Brain microvascular endothelial cell (primary cell): ENCODE measurements at regions not wholly inside any gene's neighbourhood (a gene's known extent, or its start where the extent isn't known, plus 50 kb on each side); places are given as distances from the start of the nearest gene placed in this dataset.

Experiments used
- DNase-seq: peaks from one replicate; pipeline ENCODE4 v3.0.0-alpha.2; 2020
- H3K27ac ChIP-seq: fragments of 250-450 bp; sonication (Bioruptor Pico); 2 replicates; pipeline ENCODE4 v1.5.1; 2020; ENCODE audit warnings: mild to moderate bottlenecking, moderate library complexity
- H3K27me3 ChIP-seq: fragments of 250-450 bp; sonication (Bioruptor Pico); replicated peaks from 2 replicates; pipeline ENCODE4 v1.5.1; 2020; ENCODE audit warnings: mild to moderate bottlenecking
- H3K36me3 ChIP-seq: fragments of 250-450 bp; sonication (Bioruptor Pico); replicated peaks from 2 replicates; pipeline ENCODE4 v1.5.1; 2020; ENCODE audit warnings: mild to moderate bottlenecking
- H3K4me3 ChIP-seq: 2 replicates; pipeline ENCODE4 v1.5.1; 2011; ENCODE audit warnings: low read depth, mild to moderate bottlenecking, control low read depth, low read length, moderate library complexity
- in situ Hi-C: cut with HindIII; loops from 2 replicates; pipeline ENCODE4 v1.10.0; 2017; ENCODE audit warnings: low sequenced_read_pairs, low pct_ligation_motif_present
- TF ChIP-seq, protein P1 (sequence below): IDR thresholded peaks from 2 replicates; pipeline ENCODE4 v1.5.1; 2011; ENCODE audit warnings: low read depth, mild to moderate bottlenecking, moderate library complexity, low read length, control low read depth, inconsistent platforms; ENCODE audit errors: missing control alignments

DNA sequence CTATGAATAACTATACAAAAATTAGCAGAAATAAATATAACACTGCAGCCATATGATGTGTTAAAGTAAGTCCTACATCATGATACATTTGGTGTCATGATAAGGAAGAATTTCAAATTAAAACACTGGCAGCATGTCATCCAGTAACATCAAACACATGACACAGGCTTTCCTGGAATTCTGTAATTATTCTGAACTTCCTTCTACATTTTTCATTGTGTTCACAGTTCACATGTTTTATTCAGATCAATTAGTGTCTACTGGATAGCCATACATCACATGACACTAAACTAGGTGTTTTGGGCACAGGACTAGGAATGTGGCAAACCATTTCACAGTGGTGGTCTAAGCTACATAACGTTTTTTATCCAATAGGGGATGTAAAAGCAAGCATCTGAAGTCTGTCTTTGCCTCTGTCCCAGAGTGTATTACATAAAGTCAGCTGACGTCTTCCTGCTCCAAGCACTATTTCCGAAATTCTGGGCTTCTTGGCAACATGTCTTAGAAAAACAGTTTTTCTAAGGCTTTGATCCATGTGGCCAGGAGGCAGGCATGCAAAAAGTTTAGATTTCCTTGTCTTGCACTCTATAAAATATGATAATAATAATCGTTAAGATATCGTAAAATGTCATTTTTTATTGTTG, 707.9 kb downstream of the CENPC start:
- DNase-seq = no peak
- Histone ChIP-seq H3K27ac (no peak overlapping the region), H3K36me3 (no peaks in the 10 kb centered on the region), H3K27me3 (no peaks in the 10 kb centered on the region), H3K4me3 (no peak overlapping the region)
- in situ Hi-C loops = no loop called here
- TF ChIP-seq, protein P1, sequence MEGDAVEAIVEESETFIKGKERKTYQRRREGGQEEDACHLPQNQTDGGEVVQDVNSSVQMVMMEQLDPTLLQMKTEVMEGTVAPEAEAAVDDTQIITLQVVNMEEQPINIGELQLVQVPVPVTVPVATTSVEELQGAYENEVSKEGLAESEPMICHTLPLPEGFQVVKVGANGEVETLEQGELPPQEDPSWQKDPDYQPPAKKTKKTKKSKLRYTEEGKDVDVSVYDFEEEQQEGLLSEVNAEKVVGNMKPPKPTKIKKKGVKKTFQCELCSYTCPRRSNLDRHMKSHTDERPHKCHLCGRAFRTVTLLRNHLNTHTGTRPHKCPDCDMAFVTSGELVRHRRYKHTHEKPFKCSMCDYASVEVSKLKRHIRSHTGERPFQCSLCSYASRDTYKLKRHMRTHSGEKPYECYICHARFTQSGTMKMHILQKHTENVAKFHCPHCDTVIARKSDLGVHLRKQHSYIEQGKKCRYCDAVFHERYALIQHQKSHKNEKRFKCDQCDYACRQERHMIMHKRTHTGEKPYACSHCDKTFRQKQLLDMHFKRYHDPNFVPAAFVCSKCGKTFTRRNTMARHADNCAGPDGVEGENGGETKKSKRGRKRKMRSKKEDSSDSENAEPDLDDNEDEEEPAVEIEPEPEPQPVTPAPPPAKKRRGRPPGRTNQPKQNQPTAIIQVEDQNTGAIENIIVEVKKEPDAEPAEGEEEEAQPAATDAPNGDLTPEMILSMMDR = no peak

DNA sequence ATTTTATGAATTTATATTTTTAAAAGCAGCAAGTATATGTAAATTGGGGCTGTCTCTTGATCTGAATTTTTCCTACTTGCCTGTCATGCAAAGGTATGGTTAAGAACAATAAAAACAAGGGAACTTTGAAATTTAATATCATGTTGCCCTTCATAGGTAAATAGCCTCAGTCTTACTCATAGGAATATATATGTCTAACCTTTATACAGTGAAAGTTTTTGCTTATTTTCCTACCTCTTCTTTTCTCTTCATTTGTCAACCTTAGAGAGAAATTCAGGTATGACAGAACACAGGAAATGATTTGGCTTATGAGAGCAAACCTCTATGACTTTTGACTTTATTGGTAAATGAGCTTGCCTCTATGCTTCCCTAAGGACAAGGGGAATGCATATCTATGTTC, 716.0 kb downstream of the CENPC start:
- Histone ChIP-seq H3K4me3 (no peak overlapping the region), H3K27me3 (no peaks in the 10 kb centered on the region), H3K36me3 (no peaks in the 10 kb centered on the region), H3K27ac (no peak overlapping the region)
- TF ChIP-seq, protein P1 = no peak
- DNase-seq = no peak
- in situ Hi-C loops = no loop called here

DNA sequence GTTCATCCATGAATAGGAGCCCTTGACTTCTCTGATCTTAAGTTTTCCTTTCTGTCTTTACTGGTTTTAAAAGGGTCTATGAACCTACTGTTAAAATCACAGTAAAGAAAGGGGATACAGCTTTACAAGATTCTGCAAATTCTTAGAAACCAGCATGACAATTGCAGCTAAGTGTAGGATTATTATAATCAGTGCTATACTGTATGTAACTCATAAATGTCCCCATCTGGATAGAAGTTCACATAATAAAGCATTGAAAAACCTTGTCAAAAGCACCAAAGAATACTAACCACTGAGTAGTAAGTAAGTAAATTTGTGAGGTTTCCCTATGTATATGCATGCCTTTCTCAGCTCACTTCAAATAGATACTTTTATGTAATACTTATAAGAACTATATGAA, 724.6 kb downstream of the CENPC start:
- Histone ChIP-seq H3K4me3 (no peak overlapping the region), H3K36me3 (no peaks in the 10 kb centered on the region), H3K27me3 (no peaks in the 10 kb centered on the region), H3K27ac (no peak overlapping the region)
- TF ChIP-seq, protein P1 = no peak
- no peak for DNase-seq
- in situ Hi-C loops = no loop called here

DNA sequence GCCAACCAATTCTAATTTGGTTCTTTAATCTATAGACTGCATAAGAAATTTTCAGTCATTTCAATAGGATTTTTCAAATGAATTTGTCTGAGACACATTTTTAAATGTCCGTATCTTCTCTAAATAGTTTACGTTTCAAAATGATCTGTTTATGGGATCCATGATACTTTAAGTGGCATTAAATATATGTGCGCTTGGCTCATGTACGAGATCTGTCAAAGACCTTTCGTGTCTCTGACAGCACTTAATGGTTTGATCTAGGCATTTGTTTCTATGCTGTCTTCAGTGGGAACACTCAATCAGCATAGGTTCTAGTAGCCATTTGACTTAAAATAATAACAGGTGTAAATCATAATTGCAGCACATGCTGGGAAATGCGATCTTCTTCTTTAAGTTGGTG, 731.0 kb downstream of the CENPC start:
- Histone ChIP-seq H3K27ac (no peak overlapping the region), H3K27me3 (no peaks in the 10 kb centered on the region), H3K36me3 (no peaks in the 10 kb centered on the region), H3K4me3 (no peak overlapping the region)
- no peak for DNase-seq
- in situ Hi-C loops = no loop called here
- TF ChIP-seq, protein P1 = no peak

DNA sequence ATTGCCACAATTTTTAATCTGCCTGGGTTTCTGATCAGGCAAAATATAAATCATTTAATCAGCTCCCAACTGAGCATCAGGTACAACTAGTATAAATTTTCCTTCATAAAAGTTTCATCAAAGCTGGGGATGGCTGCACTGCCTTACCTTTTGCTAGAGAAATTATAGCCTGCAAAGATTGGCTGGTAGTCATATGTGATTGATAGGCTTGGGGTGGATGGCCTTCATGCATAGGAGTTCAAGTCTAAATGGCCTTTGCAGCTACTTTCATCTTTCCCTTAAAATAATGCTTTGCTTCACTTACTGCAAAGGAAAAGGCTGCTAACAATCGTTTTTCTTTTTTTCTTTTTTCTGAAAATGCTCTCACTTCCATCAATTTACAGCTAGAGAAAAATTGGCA, 739.7 kb downstream of the CENPC start:
- TF ChIP-seq, protein P1 = no peak
- in situ Hi-C loops = no loop called here
- DNase-seq = no peak

DNA sequence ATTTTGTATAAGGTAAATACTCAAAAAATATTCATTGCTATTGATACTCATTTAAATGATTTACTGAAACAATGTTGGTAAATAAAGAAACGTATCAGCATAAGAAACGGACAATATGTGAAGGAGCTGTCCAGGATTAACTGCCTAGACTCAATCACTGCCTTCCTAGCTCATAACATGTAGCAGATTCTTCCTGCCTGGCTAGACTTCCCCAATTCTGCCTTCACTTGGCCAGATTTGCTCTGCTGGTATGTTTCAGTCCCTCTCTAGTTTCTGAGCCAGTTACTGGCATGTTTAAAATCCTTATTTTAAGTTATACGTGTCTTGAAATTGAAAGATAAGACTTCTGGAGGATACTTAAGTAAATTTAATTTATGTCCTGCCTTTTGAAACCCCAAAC, 740.3 kb downstream of the CENPC start:
- TF ChIP-seq, protein P1 = no peak
- in situ Hi-C loops = no loop called here
- Histone ChIP-seq H3K27me3 (no peaks in the 10 kb centered on the region), H3K27ac (no peak overlapping the region), H3K4me3 (no peak overlapping the region), H3K36me3 (no peaks in the 10 kb centered on the region)
- no peak for DNase-seq

More for the DNA sequence above, 739.7 kb downstream of the CENPC start:
- Histone ChIP-seq H3K27ac (no peak overlapping the region), H3K27me3 (no peaks in the 10 kb centered on the region), H3K36me3 (no peaks in the 10 kb centered on the region), H3K4me3 (no peak overlapping the region)
